ENCODE measurements at regions not wholly inside any gene's neighbourhood (a gene's known extent, or its start where the extent isn't known, plus 50 kb on each side); places are given as distances from the start of the nearest gene placed in this dataset.
"Not testable (repeated sequence)": the region's sequence is repeated elsewhere in the genome, so short reads cannot be mapped to it uniquely, and the experiment has no call there.

- no peak for DNase-seq (ENCODE audit: low read depth, low spot score)
- H3K4me3 ChIP-seq (ENCODE audit: low read depth, low read length) = no peak overlapping the region
- TF ChIP-seq CTCF (IDR thresholded peaks at IDR 0.05; ENCODE audit: insufficient read depth, low read length, missing control alignments) = no peak
- POLR2A ChIA-PET = no interaction called here
- CTCF ChIA-PET = no interaction called here
These were observed 216.9 kb downstream of the CAVIN4 start for GRCh38 chr9:100794738-100795269.

- no peak for TF ChIP-seq CTCF (IDR thresholded peaks at IDR 0.05; ENCODE audit: insufficient read depth, low read length, missing control alignments)
- ChIA-PET POLR2A (no interaction called here), CTCF (no interaction called here)
- H3K4me3 ChIP-seq (ENCODE audit: low read depth, low read length) = no peak overlapping the region
- no peak for DNase-seq (ENCODE audit: low read depth, low spot score)
These were observed 224.6 kb upstream of the PLPPR1 start for GRCh38 chr9:100803956-100804355.

- no peak overlapping the region for H3K4me3 ChIP-seq (ENCODE audit: low read depth, low read length)
- CTCF ChIA-PET = no interaction called here
- DNase-seq (ENCODE audit: low read depth, low spot score) = no peak
- POLR2A ChIA-PET = no interaction called here
- no peak for TF ChIP-seq CTCF (IDR thresholded peaks at IDR 0.05; ENCODE audit: insufficient read depth, low read length, missing control alignments)
These were observed 216.9 kb upstream of the PLPPR1 start for GRCh38 chr9:100811643-100812042.

GRCh38 chr9:100813871-100814270 lies 214.7 kb upstream of the PLPPR1 start:
- CTCF ChIA-PET = no interaction called here
- no peak for DNase-seq (ENCODE audit: low read depth, low spot score)
- no peak overlapping the region for H3K4me3 ChIP-seq (ENCODE audit: low read depth, low read length)
- POLR2A ChIA-PET = no interaction called here
- no peak for TF ChIP-seq CTCF (IDR thresholded peaks at IDR 0.05; ENCODE audit: insufficient read depth, low read length, missing control alignments)

- no peak for TF ChIP-seq CTCF (IDR thresholded peaks at IDR 0.05; ENCODE audit: insufficient read depth, low read length, missing control alignments)
- H3K4me3 ChIP-seq (ENCODE audit: low read depth, low read length) = no peak overlapping the region
- DNase-seq (ENCODE audit: low read depth, low spot score) = no peak
- CTCF ChIA-PET = no interaction called here
- POLR2A ChIA-PET = no interaction called here
These were observed 208.5 kb upstream of the PLPPR1 start for GRCh38 chr9:100819980-100820379.

- DNase-seq (ENCODE audit: low read depth, low spot score); POLR2A ChIA-PET; H3K4me3 ChIP-seq (ENCODE audit: low read depth, low read length); CTCF ChIA-PET: not testable (repeated sequence)
These were observed 195.5 kb upstream of the PLPPR1 start for GRCh38 chr9:100833035-100833434.

GRCh38 chr9:100838857-100839256 lies 189.7 kb upstream of the PLPPR1 start:
- CTCF ChIA-PET = no interaction called here
- POLR2A ChIA-PET = no interaction called here
- H3K4me3 ChIP-seq (ENCODE audit: low read depth, low read length) = no peak overlapping the region
- no peak for TF ChIP-seq CTCF (IDR thresholded peaks at IDR 0.05; ENCODE audit: insufficient read depth, low read length, missing control alignments)
- no peak for DNase-seq (ENCODE audit: low read depth, low spot score)

Data from AG04449 (cell line).